ENCODE measurements at regions not wholly inside any gene's neighbourhood (a gene's known extent, or its start where the extent isn't known, plus 50 kb on each side); places are given as distances from the start of the nearest gene placed in this dataset.

- no peak for TF ChIP-seq CTCF (conservative IDR thresholded peaks at IDR 0.05 in 1 of 2, IDR thresholded peaks at IDR 0.05 in 1 of 2; ENCODE audit: low read depth in 1 of 2, low read length in 2 of 2)
- TF ChIP-seq EZH2 (IDR thresholded peaks at IDR 0.05; ENCODE audit: low read length, missing control alignments), result no peak
These were observed 726.7 kb downstream of the C4orf33 start for GRCh38 chr4:129822701-129823100.

Measured in fibroblast of lung (primary cell).